ENCODE measurements at regions not wholly inside any gene's neighbourhood (a gene's known extent, or its start where the extent isn't known, plus 50 kb on each side); places are given as distances from the start of the nearest gene placed in this dataset.
"Not testable (repeated sequence)": the region's sequence is repeated elsewhere in the genome, so short reads cannot be mapped to it uniquely, and the experiment has no call there.

- TF ChIP-seq CTCF, POLR2AphosphoS5, POLR2A, EP300 (IDR thresholded peaks at IDR 0.05): not testable (repeated sequence)
These were observed 66.5 kb upstream of the NIPA1 start for GRCh38 chr15:22719980-22720379.

Data from upper lobe of left lung (tissue), 4 donors.